ENCODE measurements at regions not wholly inside any gene's neighbourhood (a gene's known extent, or its start where the extent isn't known, plus 50 kb on each side); places are given as distances from the start of the nearest gene placed in this dataset.

DNA sequence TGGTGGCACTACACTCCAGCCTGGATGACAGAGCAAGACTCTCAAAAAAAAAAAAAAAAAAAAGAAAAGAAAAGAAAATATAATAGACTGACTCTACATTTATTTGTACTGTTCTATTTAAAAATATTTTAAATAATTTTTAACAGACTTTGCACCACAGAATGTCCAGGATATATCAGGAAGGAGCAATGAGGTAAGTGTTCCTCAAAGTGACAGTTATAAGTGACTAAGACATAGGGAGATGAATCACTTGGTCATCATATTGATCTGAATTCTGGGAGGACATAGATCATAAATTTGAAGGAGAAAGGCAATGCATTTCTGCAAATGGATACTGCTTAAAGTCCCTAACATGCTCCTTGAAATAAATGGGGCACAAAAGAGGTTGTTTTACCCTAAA is 221.5 kb downstream of the KCNC2 start:
- Histone ChIP-seq H3K36me3 (ENCODE audit: control insufficient read depth, insufficient read depth, low read length) (no peaks in the 10 kb centered on the region), H3K4me3 (ENCODE audit: low read depth, low read length) (no peak overlapping the region), H3K27me3 (ENCODE audit: control insufficient read depth, insufficient read depth, low read length) (no peaks in the 10 kb centered on the region)
- DNase-seq (ENCODE audit: low read depth) (no peak), FAIRE-seq (no peak)
- no peak for TF ChIP-seq CTCF (IDR thresholded peaks at IDR 0.05; ENCODE audit: insufficient read depth, low read length, severe bottlenecking)

Measured in bronchial epithelial cell (primary cell).